ENCODE measurements at regions not wholly inside any gene's neighbourhood (a gene's known extent, or its start where the extent isn't known, plus 50 kb on each side); places are given as distances from the start of the nearest gene placed in this dataset.
"Not testable (repeated sequence)": the region's sequence is repeated elsewhere in the genome, so short reads cannot be mapped to it uniquely, and the experiment has no call there.

DNA sequence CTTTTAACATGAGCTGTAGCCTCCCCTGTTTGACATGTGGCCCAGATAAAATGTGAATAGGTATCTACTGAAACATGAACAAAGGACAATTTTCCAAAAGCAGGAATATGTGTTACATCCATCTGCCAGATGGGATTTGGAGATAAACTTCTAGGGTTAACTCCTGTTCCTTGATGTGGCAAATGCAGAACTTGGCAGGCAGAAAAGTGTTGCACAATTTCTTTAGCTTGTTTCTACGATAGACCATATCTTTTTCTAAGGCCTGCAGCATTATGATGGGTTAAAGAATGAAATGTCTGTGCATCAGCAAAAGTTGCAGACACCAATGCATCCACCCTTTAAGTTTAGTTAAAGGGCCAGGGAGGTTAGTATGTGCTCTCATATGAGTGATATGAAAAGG is 96.8 kb downstream of the CPXCR1 start:
- TF ChIP-seq, protein P1, sequence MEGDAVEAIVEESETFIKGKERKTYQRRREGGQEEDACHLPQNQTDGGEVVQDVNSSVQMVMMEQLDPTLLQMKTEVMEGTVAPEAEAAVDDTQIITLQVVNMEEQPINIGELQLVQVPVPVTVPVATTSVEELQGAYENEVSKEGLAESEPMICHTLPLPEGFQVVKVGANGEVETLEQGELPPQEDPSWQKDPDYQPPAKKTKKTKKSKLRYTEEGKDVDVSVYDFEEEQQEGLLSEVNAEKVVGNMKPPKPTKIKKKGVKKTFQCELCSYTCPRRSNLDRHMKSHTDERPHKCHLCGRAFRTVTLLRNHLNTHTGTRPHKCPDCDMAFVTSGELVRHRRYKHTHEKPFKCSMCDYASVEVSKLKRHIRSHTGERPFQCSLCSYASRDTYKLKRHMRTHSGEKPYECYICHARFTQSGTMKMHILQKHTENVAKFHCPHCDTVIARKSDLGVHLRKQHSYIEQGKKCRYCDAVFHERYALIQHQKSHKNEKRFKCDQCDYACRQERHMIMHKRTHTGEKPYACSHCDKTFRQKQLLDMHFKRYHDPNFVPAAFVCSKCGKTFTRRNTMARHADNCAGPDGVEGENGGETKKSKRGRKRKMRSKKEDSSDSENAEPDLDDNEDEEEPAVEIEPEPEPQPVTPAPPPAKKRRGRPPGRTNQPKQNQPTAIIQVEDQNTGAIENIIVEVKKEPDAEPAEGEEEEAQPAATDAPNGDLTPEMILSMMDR (IDR thresholded peaks at IDR 0.05), result not testable (repeated sequence)
- TF ChIP-seq POLR2A (IDR thresholded peaks at IDR 0.05), result not testable (repeated sequence)
